ENCODE measurements at regions not wholly inside any gene's neighbourhood (a gene's known extent, or its start where the extent isn't known, plus 50 kb on each side); places are given as distances from the start of the nearest gene placed in this dataset.
A peak's percentile ranks its signal among the peaks of the same experiment; 100 is the strongest.
"Not testable (repeated sequence)": the region's sequence is repeated elsewhere in the genome, so short reads cannot be mapped to it uniquely, and the experiment has no call there.

GRCh38 chr22:26806445-26807175 is 149.2 kb downstream of the MIAT start:
- DNase-seq (ENCODE audit: low read depth) = no peak

GRCh38 chr22:26811647-26811992 is 154.2 kb downstream of the MIAT start:
- no peak for DNase-seq (ENCODE audit: low read depth)

- no peak for DNase-seq (ENCODE audit: low read depth)
These were observed 155.3 kb downstream of the MIAT start for GRCh38 chr22:26812731-26813130.

- no peak for DNase-seq (ENCODE audit: low read depth)
These were observed 159.3 kb downstream of the MIAT start for GRCh38 chr22:26816726-26817125.

- no peak for DNase-seq (ENCODE audit: low read depth)
These were observed 160.5 kb downstream of the MIAT start for GRCh38 chr22:26817926-26818325.

GRCh38 chr22:26821854-26822253 is 164.5 kb downstream of the MIAT start:
- no peak for DNase-seq (ENCODE audit: low read depth)

GRCh38 chr22:26822313-26822712 is 164.9 kb downstream of the MIAT start:
- DNase-seq (ENCODE audit: low read depth) = no peak

- no peak for DNase-seq (ENCODE audit: low read depth)
These were observed 166.6 kb downstream of the MIAT start for GRCh38 chr22:26823966-26824365.

- no peak for DNase-seq (ENCODE audit: low read depth)
These were observed 168.9 kb downstream of the MIAT start for GRCh38 chr22:26825960-26826935.

- no peak for DNase-seq (ENCODE audit: low read depth)
These were observed 170.2 kb downstream of the MIAT start for GRCh38 chr22:26827611-26828010.

- DNase-seq (ENCODE audit: low read depth) = no peak
These were observed 170.9 kb downstream of the MIAT start for GRCh38 chr22:26828311-26828710.

- no peak for DNase-seq (ENCODE audit: low read depth)
These were observed 173.4 kb downstream of the MIAT start for GRCh38 chr22:26830837-26831236.

GRCh38 chr22:26835023-26835422 is 177.6 kb downstream of the MIAT start:
- no peak for DNase-seq (ENCODE audit: low read depth)

- peak; percentile 20 for DNase-seq (ENCODE audit: low read depth)
These were observed 178.6 kb downstream of the MIAT start for GRCh38 chr22:26835929-26836528.

GRCh38 chr22:26837784-26838470 is 180.5 kb downstream of the MIAT start:
- DNase-seq (ENCODE audit: low read depth) = no peak

- DNase-seq (ENCODE audit: low read depth) = no peak
These were observed 181.1 kb downstream of the MIAT start for GRCh38 chr22:26838471-26838825.

GRCh38 chr22:26839216-26839615 is 181.8 kb downstream of the MIAT start:
- no peak for DNase-seq (ENCODE audit: low read depth)

- DNase-seq (ENCODE audit: low read depth) = not testable (repeated sequence)
These were observed 183.4 kb downstream of the MIAT start for GRCh38 chr22:26840770-26841169.

GRCh38 chr22:26842103-26842502 is 184.7 kb downstream of the MIAT start:
- DNase-seq (ENCODE audit: low read depth) = no peak

GRCh38 chr22:26845021-26845743 is 187.8 kb downstream of the MIAT start:
- no peak for DNase-seq (ENCODE audit: low read depth)

- DNase-seq (ENCODE audit: low read depth) = no peak
These were observed 188.7 kb downstream of the MIAT start for GRCh38 chr22:26846076-26846475.

- DNase-seq (ENCODE audit: low read depth) = no peak
These were observed 189.3 kb downstream of the MIAT start for GRCh38 chr22:26846645-26847044.

Measured in GM04504 (cell line).